Right lobe of liver (tissue), 6 donors: ENCODE measurements at regions not wholly inside any gene's neighbourhood (a gene's known extent, or its start where the extent isn't known, plus 50 kb on each side); places are given as distances from the start of the nearest gene placed in this dataset.

Experiments
- ATAC-seq, 4 donors: fragments of 200-7000 bp; cut with Tn5 transposase; one replicate each; pipeline ENCODE4 v1.9.1; 2020; ENCODE audit warnings: mild to moderate bottlenecking in 4 of 4, moderate library complexity in 4 of 4
- DNase-seq, 3 donors: peaks; one replicate each; pipeline ENCODE4 v3.0.0-alpha.2; 2020
- H3K27ac ChIP-seq, 3 donors: fragments of 200-600 bp; one replicate each; pipeline ENCODE4 v1.8.0; 2022
- H3K27me3 ChIP-seq, 2 donors: fragments of 200-600 bp; one replicate each; pipeline ENCODE4 v1.8.0; 2022
- H3K36me3 ChIP-seq, 4 donors: fragments of 200-600 bp; sonication (generic) in 1 of 4; one replicate each; pipeline versions ENCODE4 v1.5.1 to v1.8.0; 2017 to 2022; ENCODE audit warnings: control low read depth in 1 of 4
- H3K4me1 ChIP-seq, 4 donors: fragments of 200-600 bp; sonication (generic) in 1 of 4; one replicate each; pipeline versions ENCODE4 v1.5.1 to v1.8.0; 2017 to 2022; ENCODE audit warnings: control low read depth in 1 of 4
- H3K4me3 ChIP-seq, 3 donors: fragments of 200-600 bp; one replicate each; pipeline ENCODE4 v1.8.0; 2022
- H3K9me3 ChIP-seq, 4 donors: fragments of 200-600 bp; sonication (generic) in 1 of 4; one replicate each; pipeline versions ENCODE4 v1.5.1 to v1.8.0; 2017 to 2022; ENCODE audit warnings: control low read depth in 1 of 4
- CTCF ChIP-seq, 4 donors: fragments of 200-600 bp in 3 of 4; fragments of 450-650 bp in 1 of 4; IDR thresholded peaks; one replicate each; pipeline versions ENCODE4 v1.5.1 to v1.8.0; 2016 to 2022; ENCODE audit warnings: antibody characterized with exemption in 4 of 4, mild to moderate bottlenecking in 2 of 4
- POLR2A ChIP-seq: fragments of 450-650 bp; IDR thresholded peaks from one replicate; pipeline ENCODE4 v1.6.1; 2017; ENCODE audit warnings: antibody characterized with exemption, mild to moderate bottlenecking
- WGBS: methylation state at CpG from one replicate; pipeline ENCODE4 v1.1.6; 2018; ENCODE audit warnings: low coverage, low lambda C conversion rate; ENCODE audit not compliant: insufficient coverage; ENCODE audit errors: missing lambda C conversion rate; 5-methylcytosine and 5-hydroxymethylcytosine counted together
- intact Hi-C, 2 donors: fragments of 100-400 bp; cut with DNase I; formaldehyde crosslinking; loops; one replicate each; pipeline versions ENCODE4 v1.11.2 to v1.14.1; 2022
- donor health status: DM: no; HTN: yes; CAD: no.
- donor health status: DM: no; HTN: no; CAD: no.
- donor health status: DM: no; HTN: no; CAD: no.
- donor health status: DM: no; HTN: yes; CAD: no.
- donor health status: DM: no; HTN: yes; CAD: no.

GRCh38 chr2:67896476-67896875, 166.3 kb downstream of the C1D start:
- ATAC-seq, result no peak
- no peak for TF ChIP-seq CTCF (IDR thresholded peaks at IDR 0.05)
- TF ChIP-seq POLR2A, result no peak
- intact Hi-C loops, result no loop called here

GRCh38 chr2:67898595-67898994, 164.2 kb downstream of the C1D start:
- 75% methylated on average over 3 of the region's 4 CpGs for WGBS
- DNase-seq (no peak), ATAC-seq (no peak)
- Histone ChIP-seq H3K27ac (no peak overlapping the region), H3K4me1 (no peaks in the 10 kb centered on the region), H3K9me3 (no peaks in the 10 kb centered on the region), H3K4me3 (no peak overlapping the region), H3K27me3 (no peaks in the 10 kb centered on the region), H3K36me3 (no peaks in the 10 kb centered on the region)
- TF ChIP-seq CTCF (IDR thresholded peaks at IDR 0.05) (no peak), POLR2A (no peak)
- intact Hi-C loops, result no loop called here

More at GRCh38 chr2:67896476-67896875, 166.3 kb downstream of the C1D start:
- H3K4me3 ChIP-seq, result no peak overlapping the region
- 40% methylated on average over 2 of the region's 2 CpGs for WGBS
- H3K4me1 ChIP-seq, result no peaks in the 10 kb centered on the region
- DNase-seq, result no peak
- no peaks in the 10 kb centered on the region for H3K9me3 ChIP-seq
- no peaks in the 10 kb centered on the region for H3K36me3 ChIP-seq
- H3K27me3 ChIP-seq, result no peaks in the 10 kb centered on the region
- no peak overlapping the region for H3K27ac ChIP-seq

- no peak for ATAC-seq
- Histone ChIP-seq H3K4me1 (no peaks in the 10 kb centered on the region), H3K36me3 (no peaks in the 10 kb centered on the region), H3K4me3 (no peak overlapping the region), H3K9me3 (no peaks in the 10 kb centered on the region), H3K27me3 (no peaks in the 10 kb centered on the region), H3K27ac (no peak overlapping the region)
- no peak for DNase-seq
- intact Hi-C loops, result no loop called here
- WGBS, result 37% methylated on average over 5 of the region's 5 CpGs
- TF ChIP-seq POLR2A, result no peak
- TF ChIP-seq CTCF (IDR thresholded peaks at IDR 0.05), result no peak
These were observed 163.6 kb downstream of the C1D start for GRCh38 chr2:67899187-67899586.

- Histone ChIP-seq H3K27ac (no peak overlapping the region), H3K9me3 (no peaks in the 10 kb centered on the region), H3K36me3 (no peaks in the 10 kb centered on the region), H3K4me3 (no peak overlapping the region), H3K27me3 (no peaks in the 10 kb centered on the region), H3K4me1 (no peaks in the 10 kb centered on the region)
- 50% methylated on average over 1 of the region's 1 CpG for WGBS
- no peak for ATAC-seq
- no peak for DNase-seq
- TF ChIP-seq CTCF (IDR thresholded peaks at IDR 0.05) (no peak), POLR2A (no peak)
- intact Hi-C loops, result no loop called here
These were observed 162.0 kb downstream of the C1D start for GRCh38 chr2:67900826-67901225.

- Histone ChIP-seq H3K27ac (no peak overlapping the region), H3K4me1 (no peaks in the 10 kb centered on the region), H3K9me3 (no peaks in the 10 kb centered on the region), H3K36me3 (no peaks in the 10 kb centered on the region), H3K27me3 (no peaks in the 10 kb centered on the region), H3K4me3 (no peak overlapping the region)
- 52% methylated on average over 3 of the region's 3 CpGs for WGBS
- ATAC-seq, result no peak
- intact Hi-C loops, result no loop called here
- TF ChIP-seq CTCF (IDR thresholded peaks at IDR 0.05), result no peak
- TF ChIP-seq POLR2A, result no peak
- DNase-seq, result no peak
These were observed 158.2 kb downstream of the C1D start for GRCh38 chr2:67904566-67904965.
